Omental fat pad (tissue), 3 donors: ENCODE measurements at regions not wholly inside any gene's neighbourhood (a gene's known extent, or its start where the extent isn't known, plus 50 kb on each side); places are given as distances from the start of the nearest gene placed in this dataset.
"Not testable (repeated sequence)": the region's sequence is repeated elsewhere in the genome, so short reads cannot be mapped to it uniquely, and the experiment has no call there.

Experiments
- ATAC-seq: fragments of 150-250 bp; one replicate; pipeline ENCODE4 v1.9.1; 2016; ENCODE audit warnings: mild to moderate bottlenecking, moderate library complexity; ENCODE audit not compliant: low FRiP score
- DNase-seq: peaks from one replicate; pipeline ENCODE4 v3.0.0-alpha.2; 2019; ENCODE audit warnings: low spot score
- CTCF ChIP-seq, 3 donors: fragments of 450-650 bp; IDR thresholded peaks; one replicate each; pipeline ENCODE4 v1.5.1; 2016 to 2017; ENCODE audit warnings: antibody characterized with exemption in 3 of 3, mild to moderate bottlenecking in 3 of 3, moderate library complexity in 2 of 3

GRCh38 chr5:163887854-163888253 is 382.4 kb downstream of the MAT2B start:
- ATAC-seq = no peak
- DNase-seq = no peak
- no peak for TF ChIP-seq CTCF (IDR thresholded peaks at IDR 0.05)

- no peak for TF ChIP-seq CTCF (IDR thresholded peaks at IDR 0.05)
- ATAC-seq (no peak), DNase-seq (no peak)
Measured at GRCh38 chr5:163888366-163888765, 382.9 kb downstream of the MAT2B start.

- no peak for ATAC-seq
- DNase-seq = no peak
- TF ChIP-seq CTCF (IDR thresholded peaks at IDR 0.05) = no peak
Measured at GRCh38 chr5:163889369-163889768, 383.9 kb downstream of the MAT2B start.

GRCh38 chr5:163890261-163890660 is 384.8 kb downstream of the MAT2B start:
- ATAC-seq (no peak), DNase-seq (no peak)
- TF ChIP-seq CTCF (IDR thresholded peaks at IDR 0.05) = no peak

GRCh38 chr5:163893281-163893680 is 387.9 kb downstream of the MAT2B start:
- no peak for TF ChIP-seq CTCF (IDR thresholded peaks at IDR 0.05)
- DNase-seq = no peak
- ATAC-seq = peak; percentile 48

GRCh38 chr5:163894645-163895044 is 389.2 kb downstream of the MAT2B start:
- TF ChIP-seq CTCF (IDR thresholded peaks at IDR 0.05) = no peak

GRCh38 chr5:163898873-163899272 is 393.5 kb downstream of the MAT2B start:
- DNase-seq (no peak), ATAC-seq (no peak)
- no peak for TF ChIP-seq CTCF (IDR thresholded peaks at IDR 0.05)

More at GRCh38 chr5:163894645-163895044, 389.2 kb downstream of the MAT2B start:
- DNase-seq (no peak), ATAC-seq (no peak)

GRCh38 chr5:163907783-163908182 is 402.4 kb downstream of the MAT2B start:
- not testable (repeated sequence) for DNase-seq, ATAC-seq
